GM23338 (cell line): ENCODE measurements at regions not wholly inside any gene's neighbourhood (a gene's known extent, or its start where the extent isn't known, plus 50 kb on each side); places are given as distances from the start of the nearest gene placed in this dataset.

ENCODE experiments used
- ATAC-seq: fragments of 200-7000 bp; cut with Tn5 transposase; 3 replicates; pipeline ENCODE4 v1.9.1; 2020
- DNase-seq: peaks from one replicate; pipeline ENCODE4 v3.0.0-alpha.2; 2015; ENCODE audit warnings: low spot score
- H2AFZ ChIP-seq: fragments of 200-600 bp; sonication (generic); 2 replicates; pipeline ENCODE4 v1.8.0; 2016; ENCODE audit warnings: antibody characterized with exemption, mild to moderate bottlenecking, moderate library complexity
- H3F3A ChIP-seq: fragments of 200-600 bp; sonication (generic); replicated peaks from 2 replicates; pipeline ENCODE4 v1.8.0; 2017; ENCODE audit warnings: antibody characterized with exemption, mixed run types, low read depth
- H3K27ac ChIP-seq: fragments of 200-600 bp; sonication (generic); 2 replicates; pipeline ENCODE4 v1.6.1; 2016; ENCODE audit warnings: low read depth
- H3K27me3 ChIP-seq: fragments of 200-600 bp; sonication (generic); 2 replicates; pipeline ENCODE4 v1.8.0; 2016; ENCODE audit warnings: mild to moderate bottlenecking, mixed run types, moderate library complexity; ENCODE audit not compliant: insufficient read depth
- H3K36me3 ChIP-seq: fragments of 200-600 bp; sonication (generic); 2 replicates; pipeline ENCODE4 v1.8.0; 2016; ENCODE audit warnings: mild to moderate bottlenecking; ENCODE audit not compliant: insufficient read depth
- H3K4me1 ChIP-seq: fragments of 200-600 bp; sonication (generic); 2 replicates; pipeline ENCODE4 v1.8.0; 2016; ENCODE audit warnings: mild to moderate bottlenecking, moderate library complexity; ENCODE audit not compliant: insufficient read depth
- H3K4me2 ChIP-seq: fragments of 200-600 bp; sonication (generic); 2 replicates; pipeline ENCODE4 v1.7.1; 2017; ENCODE audit warnings: mixed run types
- H3K4me3 ChIP-seq: fragments of 200-600 bp; sonication (generic); 2 replicates; pipeline ENCODE4 v1.6.1; 2016; ENCODE audit warnings: mixed run types
- H3K79me2 ChIP-seq: fragments of 200-600 bp; sonication (generic); replicated peaks from 2 replicates; pipeline ENCODE4 v1.8.0; 2017; ENCODE audit warnings: mild to moderate bottlenecking; ENCODE audit not compliant: insufficient read depth
- H3K9me2 ChIP-seq: fragments of 200-600 bp; sonication (generic); 2 replicates; pipeline ENCODE4 v1.8.0; 2017; ENCODE audit not compliant: insufficient read depth
- H4K20me1 ChIP-seq: fragments of 200-600 bp; sonication (generic); replicated peaks from 2 replicates; pipeline ENCODE4 v1.8.0; 2017; ENCODE audit warnings: mild to moderate bottlenecking; ENCODE audit not compliant: insufficient read depth
- H3K27ac Mint-ChIP-seq: 2 replicates; pipeline ENCODE4 v1.8.0; 2020; ENCODE audit warnings: inconsistent platforms, mild to moderate bottlenecking, moderate library complexity, mixed read lengths
- H3K27me3 Mint-ChIP-seq: 3 replicates; pipeline ENCODE4 v1.8.0; 2022; ENCODE audit warnings: low read depth, mild to moderate bottlenecking, moderate library complexity, mixed read lengths, inconsistent platforms; ENCODE audit not compliant: insufficient read depth, poor library complexity
- H3K36me3 Mint-ChIP-seq: 3 replicates; pipeline ENCODE4 v1.8.0; 2021; ENCODE audit warnings: low read depth, mild to moderate bottlenecking, inconsistent platforms, moderate library complexity, mixed read lengths
- H3K4me1 Mint-ChIP-seq: 3 replicates; pipeline ENCODE4 v1.8.0; 2020; ENCODE audit warnings: mild to moderate bottlenecking, inconsistent platforms, mixed read lengths
- H3K4me3 Mint-ChIP-seq: 3 replicates; pipeline ENCODE4 v1.8.0; 2021; ENCODE audit warnings: moderate library complexity, mild to moderate bottlenecking, inconsistent platforms, mixed read lengths
- H3K9me3 Mint-ChIP-seq: 3 replicates; pipeline ENCODE4 v1.8.0; 2020; ENCODE audit warnings: moderate library complexity, mild to moderate bottlenecking, inconsistent platforms, mixed read lengths
- CREB1 ChIP-seq: fragments of 250-450 bp; sonication (Bioruptor Pico); IDR thresholded peaks from 2 replicates; pipeline ENCODE4 v1.5.0; 2020; ENCODE audit warnings: low read depth, mild to moderate bottlenecking, moderate library complexity
- ETS1 ChIP-seq: IDR thresholded peaks from 2 replicates; pipeline ENCODE4 v1.6.1; 2016; ENCODE audit warnings: antibody characterized with exemption
- EZH2phosphoT487 ChIP-seq: fragments of 200-600 bp; sonication (generic); IDR thresholded peaks from one replicate; pipeline ENCODE4 v1.8.1; 2018; ENCODE audit warnings: antibody characterized with exemption; ENCODE audit not compliant: unreplicated experiment
- JUNB ChIP-seq: IDR thresholded peaks from one replicate; pipeline ENCODE4 v1.6.1; 2016; ENCODE audit warnings: antibody characterized with exemption; ENCODE audit not compliant: unreplicated experiment
- REST ChIP-seq: IDR thresholded peaks from one replicate; pipeline ENCODE4 v1.6.1; 2018; ENCODE audit warnings: antibody characterized with exemption; ENCODE audit not compliant: unreplicated experiment
- ZNF114 ChIP-seq: fragments of 250-450 bp; sonication (Bioruptor Pico); IDR thresholded peaks from 2 replicates; pipeline ENCODE4 v1.5.0; 2020; ENCODE audit warnings: mild to moderate bottlenecking, moderate library complexity
- ZNF462 ChIP-seq: fragments of 250-450 bp; sonication (Bioruptor Pico); IDR thresholded peaks from 2 replicates; pipeline ENCODE4 v1.5.0; 2020; ENCODE audit warnings: mild to moderate bottlenecking, moderate library complexity

GRCh38 chr2:67294218-67294617 lies 102.9 kb upstream of the ETAA1 start:
- no peaks in the 10 kb centered on the region for H3F3A ChIP-seq
- Mint-ChIP-seq H3K27me3 (no peaks in the 10 kb centered on the region), H3K9me3 (no peaks in the 10 kb centered on the region), H3K36me3 (no peaks in the 10 kb centered on the region), H3K27ac (no peak overlapping the region), H3K4me1 (no peaks in the 10 kb centered on the region), H3K4me3 (no peak overlapping the region)
- H2AFZ ChIP-seq: no peak overlapping the region
- H4K20me1 ChIP-seq: no peaks in the 10 kb centered on the region
- no peaks in the 10 kb centered on the region for H3K4me1 ChIP-seq
- ATAC-seq (no peak), DNase-seq (no peak)
- H3K4me2 ChIP-seq: no peak overlapping the region
- H3K9me2 ChIP-seq: no peaks in the 10 kb centered on the region; the same call in 1 of the 2 replicates
- TF ChIP-seq ETS1 (no peak), EZH2phosphoT487 (no peak), ZNF462 (no peak)
- H3K36me3 ChIP-seq: no peaks in the 10 kb centered on the region
- no peak overlapping the region for H3K4me3 ChIP-seq
- no peaks in the 10 kb centered on the region for H3K27me3 ChIP-seq
- no peaks in the 10 kb centered on the region for H3K79me2 ChIP-seq
- no peak overlapping the region for H3K27ac ChIP-seq

- no peaks in the 10 kb centered on the region for H3K9me2 ChIP-seq
- H3K4me2 ChIP-seq: no peak overlapping the region
- ATAC-seq (no peak), DNase-seq (no peak)
- Mint-ChIP-seq H3K27ac (no peak overlapping the region), H3K4me1 (no peaks in the 10 kb centered on the region), H3K36me3 (no peaks in the 10 kb centered on the region), H3K4me3 (no peak overlapping the region), H3K27me3 (no peaks in the 10 kb centered on the region), H3K9me3 (no peaks in the 10 kb centered on the region)
- H3K79me2 ChIP-seq: no peaks in the 10 kb centered on the region
- H2AFZ ChIP-seq: no peak overlapping the region
- H3K4me1 ChIP-seq: no peaks in the 10 kb centered on the region
- no peaks in the 10 kb centered on the region for H4K20me1 ChIP-seq
- H3K27ac ChIP-seq: no peak overlapping the region
- no peaks in the 10 kb centered on the region for H3K27me3 ChIP-seq
- H3F3A ChIP-seq: no peaks in the 10 kb centered on the region
- no peak overlapping the region for H3K4me3 ChIP-seq
- H3K36me3 ChIP-seq: no peaks in the 10 kb centered on the region
- TF ChIP-seq JUNB (no peak), REST (no peak), CREB1 (CRISPR knock-in tag) (no peak), ZNF114 (CRISPR knock-in tag) (no peak)
These were observed 101.7 kb upstream of the ETAA1 start for GRCh38 chr2:67295406-67295805.
